Cardiac muscle cell (in vitro differentiated cells and primary cell): ENCODE measurements at regions not wholly inside any gene's neighbourhood (a gene's known extent, or its start where the extent isn't known, plus 50 kb on each side); places are given as distances from the start of the nearest gene placed in this dataset.

ENCODE experiments used
- DNase-seq, 2 donors: peaks; one replicate each; pipeline versions ENCODE4 v3.0.0 to v3.0.0-alpha.2; 2010 to 2017; ENCODE audit warnings: low read depth in 1 of 2, low spot score in 1 of 2
- H3K27ac ChIP-seq: fragments of 200-600 bp; sonication (generic); 2 replicates; pipeline ENCODE4 v1.5.1; 2016
- H3K27me3 ChIP-seq: fragments of 200-600 bp; sonication (generic); 2 replicates; pipeline ENCODE4 v1.6.0; 2016; ENCODE audit warnings: control low read depth
- H3K36me3 ChIP-seq: fragments of 200-600 bp; sonication (generic); 2 replicates; pipeline ENCODE4 v1.5.1; 2016; ENCODE audit warnings: control low read depth
- H3K4me1 ChIP-seq: fragments of 200-600 bp; sonication (generic); 2 replicates; pipeline ENCODE4 v1.8.1; 2017; ENCODE audit warnings: low read depth, mild to moderate bottlenecking, mixed run types
- H3K4me3 ChIP-seq: fragments of 200-600 bp; sonication (generic); 2 replicates; pipeline ENCODE4 v1.5.1; 2016; ENCODE audit warnings: mild to moderate bottlenecking
- H3K9me3 ChIP-seq: fragments of 200-600 bp; sonication (generic); 2 replicates; pipeline ENCODE4 v1.5.1; 2017; ENCODE audit warnings: low read depth, mild to moderate bottlenecking, control low read depth
- TF ChIP-seq, protein P1 (sequence below): IDR thresholded peaks from 2 replicates; pipeline ENCODE4 v1.5.1; 2012; ENCODE audit warnings: low read depth, mild to moderate bottlenecking, low read length

DNA sequence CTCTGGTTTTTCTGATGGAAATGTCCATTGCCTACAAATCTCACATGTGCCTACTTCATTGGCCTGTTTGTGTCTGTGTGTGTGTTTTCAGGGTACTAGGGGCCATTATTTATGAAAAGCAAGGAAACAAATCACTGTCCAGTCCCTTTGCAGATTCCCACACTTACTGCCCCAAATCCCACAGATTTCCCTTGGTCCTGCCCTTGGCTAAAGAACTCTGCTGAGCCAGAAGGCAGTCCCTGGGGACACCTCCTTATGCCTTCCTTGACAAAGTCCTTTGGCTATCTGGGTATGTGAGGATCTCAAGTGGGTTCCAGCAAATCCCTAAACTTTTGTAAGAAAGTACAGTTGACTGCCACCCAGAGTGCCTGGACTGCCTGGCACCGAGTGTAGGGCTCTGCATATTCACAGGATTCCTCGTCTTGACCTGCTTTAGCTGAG is 388.1 kb downstream of the BCAT1 start:
- peak overlapping the region; percentile 78 for H3K27ac ChIP-seq

DNA sequence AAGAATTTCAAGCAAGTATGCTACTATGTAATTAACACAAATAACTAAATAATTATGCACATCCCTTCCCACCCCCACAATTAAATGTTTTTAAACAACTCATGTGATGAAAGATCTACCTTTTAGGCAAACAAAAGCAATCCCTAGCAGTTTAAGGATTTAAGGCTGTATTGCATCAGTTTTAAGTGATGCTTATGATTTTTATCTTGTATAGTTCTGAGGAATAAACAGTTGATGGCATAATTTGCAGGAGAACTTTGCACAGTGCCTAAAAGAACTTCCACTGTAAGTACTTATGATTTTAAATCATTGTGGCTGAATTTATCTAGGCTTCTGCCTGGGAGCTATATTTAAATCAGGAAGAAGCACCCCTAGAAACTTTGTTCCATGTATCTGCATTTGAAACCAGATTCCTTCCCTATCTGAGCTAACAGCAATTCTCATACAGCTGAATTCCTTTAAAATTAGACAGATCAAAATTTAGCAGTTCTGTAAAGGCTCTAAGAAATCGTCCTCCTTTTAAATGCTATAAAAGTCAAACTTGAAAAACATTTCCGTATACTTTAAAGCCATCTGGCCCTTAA is 388.6 kb downstream of the BCAT1 start:
- DNase-seq = no peak
- Histone ChIP-seq H3K27ac (peak overlapping the region; percentile 78), H3K9me3 (no peaks in the 10 kb centered on the region), H3K4me3 (peak overlapping the region; percentile 94), H3K27me3 (no peaks in the 10 kb centered on the region), H3K36me3 (no peaks in the 10 kb centered on the region), H3K4me1 (peaks cover 25% of the 10 kb centered on the region)
- TF ChIP-seq, protein P1, sequence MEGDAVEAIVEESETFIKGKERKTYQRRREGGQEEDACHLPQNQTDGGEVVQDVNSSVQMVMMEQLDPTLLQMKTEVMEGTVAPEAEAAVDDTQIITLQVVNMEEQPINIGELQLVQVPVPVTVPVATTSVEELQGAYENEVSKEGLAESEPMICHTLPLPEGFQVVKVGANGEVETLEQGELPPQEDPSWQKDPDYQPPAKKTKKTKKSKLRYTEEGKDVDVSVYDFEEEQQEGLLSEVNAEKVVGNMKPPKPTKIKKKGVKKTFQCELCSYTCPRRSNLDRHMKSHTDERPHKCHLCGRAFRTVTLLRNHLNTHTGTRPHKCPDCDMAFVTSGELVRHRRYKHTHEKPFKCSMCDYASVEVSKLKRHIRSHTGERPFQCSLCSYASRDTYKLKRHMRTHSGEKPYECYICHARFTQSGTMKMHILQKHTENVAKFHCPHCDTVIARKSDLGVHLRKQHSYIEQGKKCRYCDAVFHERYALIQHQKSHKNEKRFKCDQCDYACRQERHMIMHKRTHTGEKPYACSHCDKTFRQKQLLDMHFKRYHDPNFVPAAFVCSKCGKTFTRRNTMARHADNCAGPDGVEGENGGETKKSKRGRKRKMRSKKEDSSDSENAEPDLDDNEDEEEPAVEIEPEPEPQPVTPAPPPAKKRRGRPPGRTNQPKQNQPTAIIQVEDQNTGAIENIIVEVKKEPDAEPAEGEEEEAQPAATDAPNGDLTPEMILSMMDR = no peak

More for the DNA sequence above, 388.1 kb downstream of the BCAT1 start:
- Histone ChIP-seq H3K36me3 (no peaks in the 10 kb centered on the region), H3K9me3 (no peaks in the 10 kb centered on the region), H3K4me1 (peaks cover 21% of the 10 kb centered on the region), H3K4me3 (peak overlapping the region; percentile 94), H3K27me3 (no peaks in the 10 kb centered on the region)
- TF ChIP-seq, protein P1 = no peak
- no peak for DNase-seq

DNA sequence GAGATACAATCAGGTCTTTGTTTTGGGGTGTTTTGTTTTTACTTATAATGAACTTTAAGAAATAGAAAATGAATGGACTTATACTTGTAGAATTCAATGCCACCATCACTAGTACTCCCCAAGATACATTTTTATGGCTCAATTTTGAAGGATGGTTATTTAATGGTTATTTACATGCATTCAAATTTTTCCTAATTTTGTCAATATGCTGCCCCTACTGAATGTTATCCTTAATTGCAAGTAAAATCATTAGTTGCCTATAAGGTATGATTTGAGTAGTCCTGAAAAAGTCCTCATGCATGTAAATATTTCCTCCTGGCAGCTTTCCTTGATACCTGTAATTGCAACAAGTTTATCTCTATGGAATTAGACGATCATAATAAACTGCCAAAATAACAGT is 391.2 kb downstream of the BCAT1 start:
- no peak for DNase-seq
- H3K27me3 ChIP-seq = no peaks in the 10 kb centered on the region
- no peak overlapping the region for H3K27ac ChIP-seq
- TF ChIP-seq, protein P1 = no peak
- peaks cover 31% of the 10 kb centered on the region for H3K4me1 ChIP-seq
- H3K4me3 ChIP-seq = no peak overlapping the region
- no peaks in the 10 kb centered on the region for H3K9me3 ChIP-seq
- H3K36me3 ChIP-seq = no peaks in the 10 kb centered on the region

DNA sequence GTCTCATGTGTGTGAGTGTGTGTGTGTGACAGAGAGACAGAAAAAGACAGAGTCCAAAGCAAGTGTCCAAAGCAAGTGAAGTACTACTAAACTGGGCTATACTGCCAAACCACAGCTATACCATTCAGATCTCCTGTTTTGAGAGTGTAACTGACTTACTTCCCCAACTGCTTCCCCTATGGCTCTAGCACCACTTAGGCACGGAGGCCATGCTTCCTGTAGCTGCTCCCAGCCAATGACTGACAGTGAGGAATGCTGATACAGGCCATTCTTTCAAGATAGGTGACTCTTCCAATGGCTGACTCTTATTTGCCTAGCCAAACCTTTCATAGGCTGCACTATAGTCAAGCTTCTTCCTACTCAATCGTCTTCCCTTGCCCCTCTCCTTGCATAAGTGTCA is 393.2 kb downstream of the BCAT1 start:
- no peaks in the 10 kb centered on the region for H3K36me3 ChIP-seq
- TF ChIP-seq, protein P1 = no peak
- DNase-seq = no peak
- no peak overlapping the region for H3K27ac ChIP-seq
- peaks cover 31% of the 10 kb centered on the region for H3K4me1 ChIP-seq
- no peaks in the 10 kb centered on the region for H3K27me3 ChIP-seq
- H3K9me3 ChIP-seq = no peaks in the 10 kb centered on the region
- H3K4me3 ChIP-seq = no peak overlapping the region

DNA sequence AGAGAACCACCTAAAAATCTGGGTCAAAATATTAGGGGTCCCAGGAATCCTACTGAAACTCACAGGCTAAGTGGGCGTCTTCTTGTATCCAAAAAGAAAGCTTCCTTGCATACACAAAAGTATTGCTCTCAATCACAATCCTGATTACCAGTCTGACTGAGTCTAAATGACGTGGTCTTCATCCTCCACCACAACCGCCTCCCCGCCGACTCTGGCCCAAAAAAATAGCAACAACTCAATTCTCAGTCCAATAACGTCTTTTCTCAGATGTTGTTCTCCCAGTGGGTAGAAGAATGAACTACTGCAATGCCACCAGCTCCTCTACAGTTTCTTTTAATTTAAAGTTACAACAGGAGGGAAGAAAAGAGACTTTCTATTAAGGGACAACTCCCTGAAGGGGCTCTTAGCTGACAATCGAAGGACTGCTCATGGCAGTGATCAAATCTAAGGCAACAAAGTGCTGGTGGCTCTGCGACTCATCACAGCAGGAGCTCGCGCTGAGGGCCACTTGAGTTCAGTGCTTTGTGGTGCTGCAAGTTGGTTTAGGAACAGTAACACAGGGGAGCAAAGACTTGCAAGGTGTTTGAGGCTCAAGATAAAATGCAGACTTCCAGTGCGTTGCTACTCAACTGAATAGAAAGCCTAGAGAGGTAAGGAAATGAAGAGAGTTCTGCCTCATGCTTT is 394.1 kb downstream of the BCAT1 start:
- TF ChIP-seq, protein P1 = no peak
- DNase-seq = peak in 1 of 2 donors; percentile 78
- no peaks in the 10 kb centered on the region for H3K9me3 ChIP-seq
- no peaks in the 10 kb centered on the region for H3K27me3 ChIP-seq
- H3K4me1 ChIP-seq = peaks cover 21% of the 10 kb centered on the region
- no peak overlapping the region for H3K27ac ChIP-seq
- no peaks in the 10 kb centered on the region for H3K36me3 ChIP-seq
- H3K4me3 ChIP-seq = no peak overlapping the region
